HG03558 (cell line): ENCODE measurements at regions not wholly inside any gene's neighbourhood (a gene's known extent, or its start where the extent isn't known, plus 50 kb on each side); places are given as distances from the start of the nearest gene placed in this dataset.

Source experiments
- ATAC-seq: cut with Tn5 transposase; IDR thresholded peaks from one replicate; pipeline ENCODE4 v1.9.1; 2021; ENCODE audit warnings: moderate number of reproducible peaks; ENCODE audit not compliant: unreplicated experiment; ENCODE audit errors: extremely low read depth

DNA sequence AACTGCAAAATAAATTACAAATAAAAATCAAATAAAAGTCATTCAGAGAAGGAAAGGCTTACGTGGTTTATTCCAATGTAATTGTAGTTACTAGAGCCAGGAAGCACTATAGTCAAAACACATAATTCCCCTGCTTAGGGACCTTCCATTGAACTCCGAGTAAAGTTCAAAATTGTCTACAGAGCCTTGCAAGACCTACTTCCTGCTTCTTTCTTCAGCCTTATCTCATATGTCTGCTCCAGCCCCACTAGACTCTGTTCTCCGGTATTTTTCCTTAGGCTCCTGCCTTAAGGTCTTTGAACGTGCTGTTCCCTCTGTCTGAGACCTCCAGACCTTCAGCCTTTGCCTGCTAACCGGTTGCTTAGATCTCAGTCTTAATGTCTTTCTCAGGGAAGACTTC lies 104.3 kb downstream of the ARL6IP6 start:
- ATAC-seq, result no peak

DNA sequence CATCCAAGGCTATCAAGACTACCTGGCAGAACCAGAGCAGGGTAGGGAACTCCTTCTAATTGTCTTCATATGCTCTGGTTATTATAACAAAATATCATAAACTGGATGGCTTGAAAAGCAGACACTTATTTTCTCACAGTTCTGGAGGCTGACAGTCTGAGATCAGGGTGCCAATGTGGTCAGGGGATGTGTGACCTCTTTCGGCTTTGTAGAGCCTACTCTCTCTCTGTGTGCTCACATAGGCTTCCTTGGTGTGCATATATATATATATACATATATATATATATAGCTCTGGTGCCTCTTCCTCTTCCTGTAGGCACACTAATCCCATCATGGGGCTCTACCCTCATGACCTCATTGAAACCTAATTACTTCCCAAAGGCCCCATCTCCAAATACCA lies 101.6 kb downstream of the ARL6IP6 start:
- no peak for ATAC-seq

DNA sequence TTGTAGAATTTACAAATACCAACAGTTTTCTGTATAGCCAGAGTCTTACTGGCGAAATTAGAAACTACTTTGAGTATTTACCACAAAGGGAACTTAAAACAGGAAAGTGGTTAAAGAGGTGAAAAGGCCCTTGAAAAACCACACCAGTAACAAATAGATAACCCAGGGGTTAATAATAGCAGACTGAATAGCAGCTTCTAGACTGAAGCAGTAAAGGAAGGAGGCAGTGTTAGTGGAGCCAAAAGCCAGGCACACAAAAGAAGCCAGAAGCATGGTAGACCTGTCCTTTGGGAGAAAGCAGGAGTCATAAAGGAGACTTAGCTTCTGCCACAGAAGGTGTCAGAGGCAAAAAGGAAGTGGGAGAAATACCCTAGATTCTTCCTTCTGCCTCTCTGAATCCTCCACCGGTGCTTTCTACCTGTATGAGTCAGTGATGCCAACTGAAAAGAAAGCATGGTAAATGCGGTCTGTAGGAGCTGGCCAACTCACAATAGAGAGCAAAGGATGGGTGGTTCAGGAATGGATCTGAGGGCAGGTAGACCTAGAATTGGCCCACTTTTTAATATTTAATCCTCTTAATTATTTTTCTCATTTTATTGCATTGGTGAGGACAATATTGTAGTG lies 97.3 kb downstream of the ARL6IP6 start:
- ATAC-seq, result no peak

DNA sequence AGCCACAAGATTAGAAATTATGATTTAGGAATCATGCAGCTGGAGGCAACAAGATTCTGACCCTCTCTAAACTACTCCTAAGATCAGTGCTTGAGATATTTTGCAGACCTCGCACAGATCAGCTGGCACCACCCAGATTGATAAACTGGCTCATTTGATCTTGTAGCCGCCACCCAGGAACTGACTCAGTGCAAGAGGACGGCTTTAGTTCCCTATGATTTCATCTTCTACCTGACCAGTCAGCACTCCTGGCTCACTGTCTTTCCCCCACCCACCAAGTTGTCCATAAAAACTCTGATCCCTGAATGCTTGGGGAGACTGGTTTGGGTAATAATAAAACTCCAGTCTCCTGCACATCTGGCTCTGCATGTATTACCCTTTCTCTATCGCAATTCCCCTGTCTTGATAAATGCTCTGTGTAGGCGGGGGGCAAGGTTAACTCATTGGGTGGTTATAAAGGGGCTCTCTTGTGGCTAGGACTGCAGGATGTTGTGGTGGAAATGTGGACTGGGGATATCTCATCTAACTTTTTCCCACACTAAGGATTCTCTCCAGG lies 96.1 kb downstream of the ARL6IP6 start:
- ATAC-seq, result no peak

DNA sequence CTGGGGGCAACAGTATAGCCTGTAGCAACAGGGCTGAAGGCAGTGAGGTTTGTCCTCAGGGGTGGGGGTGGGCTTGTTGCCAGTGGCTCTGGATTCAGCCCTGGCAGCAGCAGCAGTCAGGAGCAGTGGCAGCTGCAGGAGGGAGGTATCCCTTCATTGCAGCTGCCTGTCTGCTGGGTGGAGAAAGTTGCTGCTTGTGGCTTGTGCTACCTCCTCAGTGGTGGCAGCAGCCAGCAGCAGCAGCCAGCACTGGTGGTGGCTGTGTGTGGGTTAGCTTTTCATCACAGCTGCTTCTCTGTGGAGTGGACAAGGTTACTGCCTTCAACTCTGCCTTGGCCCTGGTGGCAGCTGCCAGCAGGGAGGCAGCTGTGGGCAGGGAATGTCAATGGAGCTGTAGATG lies 94.9 kb downstream of the ARL6IP6 start:
- no peak for ATAC-seq
